A549 (cell line): ENCODE measurements at regions not wholly inside any gene's neighbourhood (a gene's known extent, or its start where the extent isn't known, plus 50 kb on each side); places are given as distances from the start of the nearest gene placed in this dataset.
"Not testable (repeated sequence)": the region's sequence is repeated elsewhere in the genome, so short reads cannot be mapped to it uniquely, and the experiment has no call there.

Source experiments
- ATAC-seq, 2 experiments: fragments of 200-7000 bp in 1 of 2; fragments of >200 bp in 1 of 2; cut with Nextera tagmentation in 1 of 2; cut with Tn5 transposase in 1 of 2; 3 replicates each; pipeline versions ENCODE4 v1.8.0 to v1.9.1; 2018 to 2020; ENCODE audit warnings: mild to moderate bottlenecking in 1 of 2, moderate library complexity in 1 of 2
- CTCF ChIA-PET: fragments of 300-600 bp; sonication (Branson Sonifier 250); formaldehyde crosslinking; extraction: SDS; loops from one replicate; lab custom pipeline; 2021; ENCODE audit warnings: antibody characterized with exemption, inconsistent platforms; lab: Yijun Ruan, JAX
- POLR2A ChIA-PET: fragments of 350-600 bp; formaldehyde crosslinking; extraction: SDS; loops from one replicate; lab custom pipeline; 2021; ENCODE audit warnings: antibody characterized with exemption, inconsistent platforms; lab: Yijun Ruan, JAX
- DNase-seq, 2 experiments: peaks; one replicate each; pipeline versions ENCODE4 v3.0.0 to v3.0.0-alpha.2; 2011 to 2016; ENCODE audit warnings: low read depth in 1 of 2, low spot score in 1 of 2
- FAIRE-seq: peaks from 2 replicates; lab custom pipeline; 2011; peaks lifted over from hg19 to GRCh38; lab: Jason Lieb, UNC
- H3K27ac ChIP-seq, 2 experiments: fragments of >200 bp; sonication (Bioruptor Twin); formaldehyde crosslinking; 3 replicates each; pipeline ENCODE4 v1.5.1; 2016 to 2017
- H3K4me1 ChIP-seq: fragments of >200 bp; sonication (Bioruptor Twin); formaldehyde crosslinking; 3 replicates; pipeline ENCODE4 v1.6.1; 2016
- H3K4me2 ChIP-seq: fragments of >200 bp; sonication (Bioruptor Twin); formaldehyde crosslinking; 3 replicates; pipeline ENCODE4 v1.6.1; 2016
- H3K4me3 ChIP-seq: fragments of >200 bp; sonication (Bioruptor Twin); formaldehyde crosslinking; 3 replicates; pipeline ENCODE4 v1.5.1; 2016
- H3K9me3 ChIP-seq: fragments of >200 bp; sonication (Bioruptor Twin); formaldehyde crosslinking; 3 replicates; pipeline ENCODE4 v1.6.1; 2016
- BCL3 ChIP-seq: fragments of >200 bp; sonication (Bioruptor Twin); formaldehyde crosslinking; IDR thresholded peaks from 3 replicates; pipeline ENCODE4 v1.6.1; 2016
- BHLHE40 ChIP-seq: IDR thresholded peaks from 2 replicates; pipeline ENCODE4 v1.6.1; 2012; ENCODE audit warnings: low read depth, low read length, inconsistent platforms
- CBX2 ChIP-seq: fragments of 200-600 bp; sonication (generic); IDR thresholded peaks from 2 replicates; pipeline ENCODE4 v1.6.1; 2016; ENCODE audit warnings: low read depth, mild to moderate bottlenecking, borderline replicate concordance
- CEBPB ChIP-seq, 2 experiments: fragments of >200 bp in 1 of 2; sonication (Bioruptor Twin) in 1 of 2; formaldehyde crosslinking in 1 of 2; IDR thresholded peaks; 2 replicates each; pipeline ENCODE4 v1.6.1; 2012 to 2016
- CHD4 ChIP-seq: fragments of 200-600 bp; sonication (generic); IDR thresholded peaks from 2 replicates; pipeline ENCODE4 v1.6.1; 2016; ENCODE audit warnings: antibody characterized with exemption, mild to moderate bottlenecking, borderline replicate concordance
- E2F6 ChIP-seq: IDR thresholded peaks from 2 replicates; pipeline ENCODE4 v1.6.1; 2012; ENCODE audit warnings: low read depth, borderline replicate concordance
- EHF ChIP-seq: fragments of 250-450 bp; sonication (Bioruptor Pico); IDR thresholded peaks from 2 replicates; pipeline ENCODE4 v1.5.0; 2020; ENCODE audit warnings: mild to moderate bottlenecking
- ESRRA ChIP-seq: fragments of 150-350 bp; IDR thresholded peaks from 2 replicates; pipeline ENCODE4 v1.6.1; 2014; ENCODE audit warnings: mild to moderate bottlenecking, low read length, borderline replicate concordance
- GATA3 ChIP-seq: IDR thresholded peaks from 2 replicates; pipeline ENCODE4 v1.6.1; 2012; ENCODE audit warnings: borderline replicate concordance
- HES2 ChIP-seq: fragments of >200 bp; sonication (Bioruptor Twin); formaldehyde crosslinking; IDR thresholded peaks from 2 replicates; pipeline ENCODE4 v1.6.1; 2016
- HEYL ChIP-seq: fragments of 250-450 bp; sonication (Bioruptor Pico); IDR thresholded peaks from 2 replicates; pipeline ENCODE4 v1.8.0; 2021; ENCODE audit warnings: mild to moderate bottlenecking, moderate library complexity
- HOXB13 ChIP-seq: fragments of 250-450 bp; sonication (Bioruptor Pico); IDR thresholded peaks from 2 replicates; pipeline ENCODE4 v1.5.0; 2020; ENCODE audit warnings: low read depth, mild to moderate bottlenecking, moderate library complexity
- JUN ChIP-seq, 2 experiments: fragments of >200 bp; sonication (Bioruptor Twin); formaldehyde crosslinking; IDR thresholded peaks; 2 replicates in 1 of 2; 3 replicates in 1 of 2; pipeline ENCODE4 v1.6.1; 2016 to 2017
- JUNB ChIP-seq: fragments of >200 bp; sonication (Bioruptor Twin); formaldehyde crosslinking; IDR thresholded peaks from 2 replicates; pipeline ENCODE4 v1.6.1; 2016
- MAFK ChIP-seq: fragments of 450-650 bp; IDR thresholded peaks from 2 replicates; pipeline ENCODE4 v1.6.1; 2014; ENCODE audit not compliant: partially characterized antibody
- MAX ChIP-seq: IDR thresholded peaks from 2 replicates; pipeline ENCODE4 v1.6.1; 2012
- MAZ ChIP-seq: fragments of 150-350 bp; IDR thresholded peaks from 2 replicates; pipeline ENCODE4 v1.6.1; 2014; ENCODE audit warnings: antibody characterized with exemption, low read depth, low read length, borderline replicate concordance
- MYC ChIP-seq: IDR thresholded peaks from 2 replicates; pipeline ENCODE4 v1.6.1; 2012; ENCODE audit warnings: mild to moderate bottlenecking, inconsistent platforms, low read length, improper control_type of control experiment, borderline replicate concordance
- NFE2L2 ChIP-seq: fragments of 150-350 bp; conservative IDR thresholded peaks from 2 replicates; pipeline ENCODE4 v1.6.1; 2014; ENCODE audit warnings: low read length
- NPAS2 ChIP-seq: fragments of 250-450 bp; sonication (Bioruptor Pico); IDR thresholded peaks from 2 replicates; pipeline ENCODE4 v1.8.0; 2022; ENCODE audit warnings: mild to moderate bottlenecking, moderate library complexity, borderline replicate concordance
- PHF8 ChIP-seq: fragments of 200-600 bp; sonication (generic); IDR thresholded peaks from 2 replicates; pipeline ENCODE4 v1.6.1; 2016; ENCODE audit warnings: low read depth, mild to moderate bottlenecking, antibody characterized with exemption, moderate library complexity, borderline replicate concordance
- POLR2A ChIP-seq: IDR thresholded peaks from 2 replicates; pipeline ENCODE4 v1.6.1; 2012; ENCODE audit warnings: mild to moderate bottlenecking, low read length
- RFX5 ChIP-seq: fragments of 450-650 bp; IDR thresholded peaks from 2 replicates; pipeline ENCODE4 v1.7.1; 2014; ENCODE audit warnings: antibody characterized with exemption, mild to moderate bottlenecking, moderate library complexity
- TP53 ChIP-seq: fragments of 250-450 bp; sonication (Bioruptor Pico); IDR thresholded peaks from 2 replicates; pipeline ENCODE4 v1.5.0; 2021; ENCODE audit warnings: mild to moderate bottlenecking, moderate library complexity
- ZFP36 ChIP-seq: fragments of 450-650 bp; IDR thresholded peaks from 2 replicates; pipeline ENCODE4 v1.6.1; 2014; ENCODE audit warnings: borderline replicate concordance; ENCODE audit not compliant: partially characterized antibody
- ZNF302 ChIP-seq: fragments of 250-450 bp; sonication (Bioruptor Pico); IDR thresholded peaks from 2 replicates; pipeline ENCODE4 v1.9.0; 2021; ENCODE audit warnings: inconsistent platforms, mild to moderate bottlenecking, moderate library complexity
- WGBS: methylation state at CpG from one replicate; pipeline ENCODE4 v1.1.6; 2017; ENCODE audit errors: missing lambda C conversion rate; 5-methylcytosine and 5-hydroxymethylcytosine counted together

- ChIA-PET CTCF (no interaction called here), POLR2A (no interaction called here)
- no peak overlapping the region for H3K27ac ChIP-seq
- WGBS = 11% methylated on average over 2 of the region's 2 CpGs
- ATAC-seq = no peak
- no peak for DNase-seq
- H3K4me2 ChIP-seq = no peak overlapping the region
- H3K4me3 ChIP-seq = no peak overlapping the region
- no peaks in the 10 kb centered on the region for H3K4me1 ChIP-seq
- H3K9me3 ChIP-seq = no peaks in the 10 kb centered on the region; the same call in 2 of the 3 replicates
- FAIRE-seq = no peak
- TF ChIP-seq HEYL (CRISPR knock-in tag) (no peak), CHD4 (no peak), ESRRA (no peak), JUN (IDR thresholded peaks at IDR 0.05) (no peak), PHF8 (no peak), TP53 (CRISPR knock-in tag) (no peak)
These were observed 548.7 kb downstream of the TUSC1 start for GRCh38 chr9:25129537-25129936.

- DNase-seq (no peak), FAIRE-seq (no peak), ATAC-seq (no peak)
- no peak overlapping the region for H3K4me3 ChIP-seq
- H3K9me3 ChIP-seq = no peaks in the 10 kb centered on the region; the same call in 2 of the 3 replicates
- no peaks in the 10 kb centered on the region for H3K4me1 ChIP-seq
- ChIA-PET POLR2A (no interaction called here), CTCF (no interaction called here)
- H3K27ac ChIP-seq = no peak overlapping the region
- TF ChIP-seq HES2 = no peak
- TF ChIP-seq HEYL (CRISPR knock-in tag) = no peak
- no peak for TF ChIP-seq MAZ
- TF ChIP-seq CHD4 = no peak
- TF ChIP-seq JUNB = no peak
- TF ChIP-seq BCL3 = no peak
- TF ChIP-seq CBX2 = no peak
- no peak for TF ChIP-seq ZNF302 (CRISPR knock-in tag)
- no peak overlapping the region for H3K4me2 ChIP-seq
These were observed 556.4 kb downstream of the TUSC1 start for GRCh38 chr9:25121811-25122210.

GRCh38 chr9:25119041-25119440, 559.2 kb downstream of the TUSC1 start:
- ATAC-seq (no peak), FAIRE-seq (no peak), DNase-seq (no peak)
- CTCF ChIA-PET = no interaction called here
- TF ChIP-seq BHLHE40 (no peak), ESRRA (no peak), HOXB13 (CRISPR knock-in tag) (no peak), TP53 (CRISPR knock-in tag) (no peak), GATA3 (no peak), NPAS2 (CRISPR knock-in tag) (no peak)
- H3K4me1 ChIP-seq = no peaks in the 10 kb centered on the region
- H3K4me2 ChIP-seq = no peak overlapping the region
- H3K27ac ChIP-seq = no peak overlapping the region
- H3K9me3 ChIP-seq = no peaks in the 10 kb centered on the region
- H3K4me3 ChIP-seq = no peak overlapping the region
- POLR2A ChIA-PET = no interaction called here
- 7% methylated on average over 3 of the region's 3 CpGs for WGBS

GRCh38 chr9:25117791-25118190, 560.5 kb downstream of the TUSC1 start:
- H3K4me2 ChIP-seq = no peak overlapping the region
- no peak for DNase-seq
- no peak for FAIRE-seq
- no peak for ATAC-seq
- no peak for TF ChIP-seq E2F6
- no peak for TF ChIP-seq ZFP36
- no peak for TF ChIP-seq TP53 (CRISPR knock-in tag)
- no peak for TF ChIP-seq PHF8
- TF ChIP-seq POLR2A = no peak
- no peak for TF ChIP-seq EHF (CRISPR knock-in tag)
- no peak for TF ChIP-seq HEYL (CRISPR knock-in tag)
- no peak for TF ChIP-seq MAFK
- no peak for TF ChIP-seq BHLHE40
- TF ChIP-seq MYC = no peak
- no peak for TF ChIP-seq RFX5
- TF ChIP-seq NPAS2 (CRISPR knock-in tag) = no peak
- TF ChIP-seq MAX = no peak
- TF ChIP-seq CEBPB (IDR thresholded peaks at IDR 0.05) = no peak
- TF ChIP-seq NFE2L2 = no peak
- TF ChIP-seq, all 56 proteins: peak for 0
- no peak overlapping the region for H3K27ac ChIP-seq
- no peaks in the 10 kb centered on the region for H3K9me3 ChIP-seq
- CTCF ChIA-PET = no interaction called here
- POLR2A ChIA-PET = no interaction called here
- H3K4me3 ChIP-seq = no peak overlapping the region
- H3K4me1 ChIP-seq = no peaks in the 10 kb centered on the region

GRCh38 chr9:25102204-25102603, 556.5 kb upstream of the IZUMO3 start:
- H3K9me3 ChIP-seq, H3K4me1 ChIP-seq, FAIRE-seq, POLR2A ChIA-PET, ATAC-seq, H3K27ac ChIP-seq, DNase-seq, H3K4me3 ChIP-seq, H3K4me2 ChIP-seq, CTCF ChIA-PET: not testable (repeated sequence)
- 44% methylated on average over 8 of the region's 8 CpGs for WGBS
